HEK293 (cell line): ENCODE measurements at regions not wholly inside any gene's neighbourhood (a gene's known extent, or its start where the extent isn't known, plus 50 kb on each side); places are given as distances from the start of the nearest gene placed in this dataset.

Experiments used
- CTCF ChIA-PET: fragments of 350-600 bp; formaldehyde crosslinking; extraction: SDS; loops from one replicate; lab custom pipeline; 2021; ENCODE audit warnings: antibody characterized with exemption; lab: Yijun Ruan, JAX
- POLR2A ChIA-PET: fragments of 300-600 bp; formaldehyde crosslinking; extraction: SDS; loops from one replicate; lab custom pipeline; 2020; ENCODE audit warnings: antibody characterized with exemption, inconsistent platforms; lab: Yijun Ruan, JAX
- H3K27ac ChIP-seq: fragments of 200-500 bp; sonication (Bioruptor generic); 2 replicates; pipeline ENCODE4 v1.5.1; 2014; ENCODE audit warnings: low read depth, low read length, control low read depth, inconsistent platforms; ENCODE audit errors: extremely low read depth
- H3K36me3 ChIP-seq, 2 experiments: fragments of 200-500 bp in 1 of 2; sonication (Bioruptor generic) in 1 of 2; 1 replicate in 1 of 2; 2 replicates in 1 of 2; pipeline ENCODE4 v1.5.1; 2014 to 2017; ENCODE audit warnings: inconsistent platforms in 2 of 2, low read length in 2 of 2; ENCODE audit not compliant: control insufficient read depth in 2 of 2, insufficient read depth in 1 of 2
- H3K4me1 ChIP-seq: fragments of 200-500 bp; sonication (Bioruptor generic); 2 replicates; pipeline ENCODE4 v1.5.1; 2014; ENCODE audit warnings: mild to moderate bottlenecking, low read length, inconsistent platforms; ENCODE audit not compliant: control insufficient read depth, insufficient read depth
- H3K4me3 ChIP-seq: 2 replicates; pipeline ENCODE4 v1.5.1; 2011; ENCODE audit warnings: low read depth, mild to moderate bottlenecking, control low read depth, low read length, moderate library complexity
- H3K9me3 ChIP-seq: fragments of 200-500 bp; sonication (Bioruptor generic); 2 replicates; pipeline ENCODE4 v1.5.1; 2014; ENCODE audit warnings: low read depth, low read length, inconsistent platforms; ENCODE audit not compliant: control insufficient read depth, insufficient read depth
- HOXD13 ChIP-seq: sonication (generic); formaldehyde crosslinking; IDR thresholded peaks from 2 replicates; pipeline ENCODE4 v1.8.0; 2022; ENCODE audit warnings: missing genetic modification reagents, borderline replicate concordance
- KLF7 ChIP-seq: fragments of 450-650 bp; formaldehyde crosslinking; IDR thresholded peaks from 2 replicates; pipeline ENCODE4 v1.5.1; 2016; ENCODE audit warnings: missing biosample characterization, missing genetic modification characterization, borderline replicate concordance
- TCF7L2 ChIP-seq: IDR thresholded peaks from 2 replicates; pipeline ENCODE4 v1.6.1; 2011; ENCODE audit warnings: low read depth, mild to moderate bottlenecking, inconsistent platforms, low read length, moderate library complexity, borderline replicate concordance
- ZBTB8A ChIP-seq: fragments of 450-650 bp; formaldehyde crosslinking; IDR thresholded peaks from 2 replicates; pipeline ENCODE4 v1.5.1; 2016; ENCODE audit warnings: missing biosample characterization, missing genetic modification characterization
- ZFHX2 ChIP-seq: fragments of 450-650 bp; formaldehyde crosslinking; conservative IDR thresholded peaks from 2 replicates; pipeline ENCODE4 v1.5.1; 2016; ENCODE audit warnings: missing biosample characterization, missing genetic modification characterization
- ZNF133 ChIP-seq: fragments of 450-650 bp; formaldehyde crosslinking; IDR thresholded peaks from 2 replicates; pipeline ENCODE4 v1.5.1; 2016; ENCODE audit warnings: missing biosample characterization, missing genetic modification characterization
- ZNF146 ChIP-seq: fragments of 450-650 bp; formaldehyde crosslinking; IDR thresholded peaks from 2 replicates; pipeline ENCODE4 v1.5.1; 2016; ENCODE audit warnings: missing biosample characterization, missing genetic modification characterization
- ZNF221 ChIP-seq: fragments of 450-650 bp; formaldehyde crosslinking; IDR thresholded peaks from 2 replicates; pipeline ENCODE4 v1.5.1; 2017; ENCODE audit warnings: missing biosample characterization, missing genetic modification characterization, borderline replicate concordance
- ZNF510 ChIP-seq: fragments of 450-650 bp; formaldehyde crosslinking; IDR thresholded peaks from 2 replicates; pipeline ENCODE4 v1.5.1; 2018; ENCODE audit warnings: mild to moderate bottlenecking, missing genetic modification characterization, missing biosample characterization; ENCODE audit not compliant: insufficient replicate concordance
- ZNF544 ChIP-seq: fragments of 450-650 bp; formaldehyde crosslinking; IDR thresholded peaks from 2 replicates; pipeline ENCODE4 v1.5.0; 2017; ENCODE audit warnings: missing biosample characterization, missing genetic modification characterization
- ZNF626 ChIP-seq: fragments of 450-650 bp; sonication (Bioruptor Pico); formaldehyde crosslinking; IDR thresholded peaks from 2 replicates; pipeline ENCODE4 v1.5.1; 2018; ENCODE audit warnings: missing biosample characterization, missing genetic modification characterization, inconsistent platforms
- ZNF654 ChIP-seq: fragments of 450-650 bp; formaldehyde crosslinking; IDR thresholded peaks from 2 replicates; pipeline ENCODE4 v1.5.1; 2016; ENCODE audit warnings: low read depth, missing biosample characterization, missing genetic modification characterization
- ZNF830 ChIP-seq: fragments of 450-650 bp; IDR thresholded peaks from 2 replicates; pipeline ENCODE4 v1.5.0; 2018; ENCODE audit warnings: missing biosample characterization, missing genetic modification characterization, low read depth, mild to moderate bottlenecking, moderate library complexity
- TF ChIP-seq, protein P1 (sequence below): fragments of 450-650 bp; formaldehyde crosslinking; IDR thresholded peaks from 2 replicates; pipeline ENCODE4 v1.5.1; 2017; ENCODE audit warnings: missing biosample characterization, missing genetic modification characterization
- TF ChIP-seq, protein P2 (sequence below): fragments of 450-650 bp; formaldehyde crosslinking; IDR thresholded peaks from 2 replicates; pipeline ENCODE4 v1.5.1; 2016; ENCODE audit warnings: missing biosample characterization, missing genetic modification characterization
- TF ChIP-seq, protein P3 (sequence below): fragments of 450-650 bp; formaldehyde crosslinking; IDR thresholded peaks from 2 replicates; pipeline ENCODE4 v1.5.1; 2016; ENCODE audit warnings: missing biosample characterization, missing genetic modification characterization
- TF ChIP-seq, protein P4 (sequence below): fragments of 450-650 bp; formaldehyde crosslinking; IDR thresholded peaks from 2 replicates; pipeline ENCODE4 v1.5.1; 2016; ENCODE audit warnings: missing biosample characterization, missing genetic modification characterization

DNA sequence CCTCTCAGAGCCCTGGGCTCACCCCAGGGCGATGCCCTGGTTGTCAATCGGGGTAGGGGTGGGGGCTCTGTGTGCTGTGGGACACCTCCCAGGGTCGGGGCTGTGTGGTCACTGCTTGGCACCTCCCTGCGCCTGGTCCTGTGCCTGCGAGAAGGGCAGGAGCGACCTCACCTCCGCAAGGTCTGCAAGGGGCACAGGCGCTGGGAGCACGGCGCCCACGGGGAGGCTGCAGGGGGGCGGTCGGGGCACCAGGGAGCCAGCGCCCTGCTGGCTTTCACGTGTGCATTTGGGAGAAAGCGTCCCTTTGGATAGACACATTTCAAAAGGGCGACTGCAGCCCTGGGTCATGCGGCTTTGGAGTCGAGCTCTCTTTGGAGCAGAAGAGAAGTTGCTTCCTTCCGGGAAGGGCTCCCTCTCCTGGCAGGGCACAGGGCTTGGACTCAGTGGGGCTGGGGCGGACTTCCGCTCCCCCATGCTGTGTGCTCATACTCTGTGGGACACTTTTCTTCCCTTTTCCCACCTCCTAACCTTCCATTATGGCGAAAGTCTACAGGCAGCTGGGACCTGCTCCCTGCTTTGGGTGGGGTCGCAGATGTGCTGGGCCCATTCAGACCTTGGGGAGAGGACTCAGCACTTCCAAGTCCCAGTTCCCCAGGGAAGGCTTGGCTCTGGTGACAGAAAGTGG is 52.9 kb upstream of the SLC28A3 start:
- TF ChIP-seq, protein P1, sequence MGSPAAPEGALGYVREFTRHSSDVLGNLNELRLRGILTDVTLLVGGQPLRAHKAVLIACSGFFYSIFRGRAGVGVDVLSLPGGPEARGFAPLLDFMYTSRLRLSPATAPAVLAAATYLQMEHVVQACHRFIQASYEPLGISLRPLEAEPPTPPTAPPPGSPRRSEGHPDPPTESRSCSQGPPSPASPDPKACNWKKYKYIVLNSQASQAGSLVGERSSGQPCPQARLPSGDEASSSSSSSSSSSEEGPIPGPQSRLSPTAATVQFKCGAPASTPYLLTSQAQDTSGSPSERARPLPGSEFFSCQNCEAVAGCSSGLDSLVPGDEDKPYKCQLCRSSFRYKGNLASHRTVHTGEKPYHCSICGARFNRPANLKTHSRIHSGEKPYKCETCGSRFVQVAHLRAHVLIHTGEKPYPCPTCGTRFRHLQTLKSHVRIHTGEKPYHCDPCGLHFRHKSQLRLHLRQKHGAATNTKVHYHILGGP (tag by site-specific recombination) = no peak
- TF ChIP-seq ZNF221 (no peak), ZNF133 (tag by site-specific recombination) (no peak), ZNF544 (tag by site-specific recombination) (no peak)
- TF ChIP-seq, protein P2, sequence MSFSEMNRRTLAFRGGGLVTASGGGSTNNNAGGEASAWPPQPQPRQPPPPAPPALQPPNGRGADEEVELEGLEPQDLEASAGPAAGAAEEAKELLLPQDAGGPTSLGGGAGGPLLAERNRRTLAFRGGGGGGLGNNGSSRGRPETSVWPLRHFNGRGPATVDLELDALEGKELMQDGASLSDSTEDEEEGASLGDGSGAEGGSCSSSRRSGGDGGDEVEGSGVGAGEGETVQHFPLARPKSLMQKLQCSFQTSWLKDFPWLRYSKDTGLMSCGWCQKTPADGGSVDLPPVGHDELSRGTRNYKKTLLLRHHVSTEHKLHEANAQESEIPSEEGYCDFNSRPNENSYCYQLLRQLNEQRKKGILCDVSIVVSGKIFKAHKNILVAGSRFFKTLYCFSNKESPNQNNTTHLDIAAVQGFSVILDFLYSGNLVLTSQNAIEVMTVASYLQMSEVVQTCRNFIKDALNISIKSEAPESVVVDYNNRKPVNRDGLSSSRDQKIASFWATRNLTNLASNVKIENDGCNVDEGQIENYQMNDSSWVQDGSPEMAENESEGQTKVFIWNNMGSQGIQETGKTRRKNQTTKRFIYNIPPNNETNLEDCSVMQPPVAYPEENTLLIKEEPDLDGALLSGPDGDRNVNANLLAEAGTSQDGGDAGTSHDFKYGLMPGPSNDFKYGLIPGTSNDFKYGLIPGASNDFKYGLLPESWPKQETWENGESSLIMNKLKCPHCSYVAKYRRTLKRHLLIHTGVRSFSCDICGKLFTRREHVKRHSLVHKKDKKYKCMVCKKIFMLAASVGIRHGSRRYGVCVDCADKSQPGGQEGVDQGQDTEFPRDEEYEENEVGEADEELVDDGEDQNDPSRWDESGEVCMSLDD (tag by site-specific recombination) = no peak
- H3K27ac ChIP-seq = no peak overlapping the region
- no peaks in the 10 kb centered on the region for H3K36me3 ChIP-seq
- ChIA-PET POLR2A (no interaction called here), CTCF (interaction anchor here (0.8 to 2.8 kb wide), 3 partner anchors 11 to 1217 kb away, joined by 3 to 9 read pairs (median 6); no protein-coding TSS in a partner anchor)
- no peak overlapping the region for H3K4me3 ChIP-seq
- no peaks in the 10 kb centered on the region for H3K9me3 ChIP-seq
- no peaks in the 10 kb centered on the region for H3K4me1 ChIP-seq

DNA sequence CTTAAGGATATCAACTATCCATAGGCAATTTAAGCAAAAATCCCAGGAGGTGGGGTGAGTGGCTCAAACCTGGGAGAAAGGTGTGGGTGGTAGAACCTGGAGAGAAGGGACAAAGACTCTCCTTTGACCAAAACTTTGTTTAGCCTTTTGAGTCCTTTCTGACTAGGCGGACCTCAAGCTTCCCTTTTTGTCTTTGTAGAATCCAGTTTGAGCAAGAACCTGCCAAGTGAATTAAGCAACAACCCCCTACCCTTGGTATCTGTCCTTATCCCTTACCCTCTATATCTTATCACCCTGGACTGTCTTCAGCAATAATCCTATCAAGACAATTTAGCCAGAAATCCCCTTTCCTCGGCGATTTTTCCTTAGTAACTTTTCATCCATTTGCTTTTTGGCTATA is 53.5 kb upstream of the SLC28A3 start:
- Histone ChIP-seq H3K4me1 (no peaks in the 10 kb centered on the region), H3K9me3 (no peaks in the 10 kb centered on the region), H3K27ac (no peak overlapping the region), H3K36me3 (no peaks in the 10 kb centered on the region), H3K4me3 (no peak overlapping the region)
- CTCF ChIA-PET = interaction anchor here (0.8 to 2.8 kb wide), 4 partner anchors 10 to 1216 kb away, joined by 3 to 9 read pairs (median 4); no protein-coding TSS in a partner anchor
- POLR2A ChIA-PET = no interaction called here
- no peak for TF ChIP-seq ZNF510
- TF ChIP-seq ZBTB8A = no peak
- TF ChIP-seq ZNF146 (tag by site-specific recombination) = no peak
- TF ChIP-seq KLF7 (tag by site-specific recombination) = no peak
- no peak for TF ChIP-seq ZFHX2
- TF ChIP-seq TCF7L2 = no peak
- TF ChIP-seq ZNF830 = no peak

DNA sequence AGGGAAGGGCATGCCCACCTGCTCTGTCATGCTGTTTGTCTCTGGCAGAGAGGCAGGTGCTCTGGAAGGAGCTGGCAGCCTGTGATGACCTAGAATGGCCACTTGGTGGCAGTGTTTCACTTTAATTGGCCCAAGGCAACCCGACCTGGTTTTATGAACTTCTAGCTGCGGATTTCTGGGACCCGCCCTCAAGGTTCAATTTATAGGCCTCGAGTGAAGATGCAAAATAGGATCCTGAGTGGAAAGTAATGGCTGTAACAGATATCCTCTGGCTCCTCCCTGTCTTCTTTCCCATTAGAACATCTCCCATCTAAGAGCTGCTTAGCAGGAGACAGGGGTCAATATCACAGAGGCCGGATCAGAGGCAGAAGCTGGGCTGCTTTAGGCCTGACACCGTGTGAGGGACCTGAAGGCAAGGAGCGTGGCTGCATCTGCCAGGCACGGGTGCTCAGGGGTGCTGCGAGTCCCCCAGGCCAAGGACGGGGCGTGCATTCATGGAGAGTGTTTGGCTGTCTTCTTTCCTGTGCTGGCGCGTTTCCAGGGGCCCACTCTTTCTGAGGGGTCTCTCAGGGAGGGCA is 56.7 kb upstream of the SLC28A3 start:
- Histone ChIP-seq H3K4me3 (no peak overlapping the region), H3K36me3 (no peaks in the 10 kb centered on the region), H3K4me1 (no peaks in the 10 kb centered on the region), H3K9me3 (no peaks in the 10 kb centered on the region), H3K27ac (no peak overlapping the region)
- ChIA-PET POLR2A (interaction anchor here (0.9 kb wide), 1 partner anchor 1213 kb away, joined by 3 read pairs; no protein-coding TSS in a partner anchor), CTCF (interaction anchor here (0.6 to 3.4 kb wide), 43 partner anchors 9 to 1213 kb away, joined by 3 to 13 read pairs (median 4); no protein-coding TSS in a partner anchor)
- TF ChIP-seq, protein P3, sequence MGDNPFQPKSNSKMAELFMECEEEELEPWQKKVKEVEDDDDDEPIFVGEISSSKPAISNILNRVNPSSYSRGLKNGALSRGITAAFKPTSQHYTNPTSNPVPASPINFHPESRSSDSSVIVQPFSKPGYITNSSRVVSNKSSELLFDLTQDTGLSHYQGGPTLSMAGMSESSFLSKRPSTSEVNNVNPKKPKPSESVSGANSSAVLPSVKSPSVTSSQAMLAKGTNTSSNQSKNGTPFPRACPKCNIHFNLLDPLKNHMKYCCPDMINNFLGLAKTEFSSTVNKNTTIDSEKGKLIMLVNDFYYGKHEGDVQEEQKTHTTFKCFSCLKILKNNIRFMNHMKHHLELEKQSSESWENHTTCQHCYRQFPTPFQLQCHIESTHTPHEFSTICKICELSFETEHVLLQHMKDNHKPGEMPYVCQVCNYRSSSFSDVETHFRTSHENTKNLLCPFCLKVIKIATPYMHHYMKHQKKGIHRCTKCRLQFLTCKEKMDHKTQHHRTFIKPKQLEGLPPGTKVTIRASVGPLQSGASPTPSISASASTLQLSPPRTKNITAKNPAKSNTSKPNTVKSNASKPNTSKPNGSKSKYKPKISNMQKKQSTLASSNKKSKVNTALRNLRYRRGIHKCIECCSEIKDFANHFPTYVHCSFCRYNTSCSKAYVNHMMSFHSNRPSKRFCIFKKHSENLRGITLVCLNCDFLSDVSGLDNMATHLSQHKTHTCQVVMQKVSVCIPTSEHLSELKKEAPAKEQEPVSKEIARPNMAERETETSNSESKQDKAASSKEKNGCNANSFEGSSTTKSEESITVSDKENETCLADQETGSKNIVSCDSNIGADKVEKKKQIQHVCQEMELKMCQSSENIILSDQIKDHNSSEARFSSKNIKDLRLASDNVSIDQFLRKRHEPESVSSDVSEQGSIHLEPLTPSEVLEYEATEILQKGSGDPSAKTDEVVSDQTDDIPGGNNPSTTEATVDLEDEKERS (tag by site-specific recombination) = no peak
- TF ChIP-seq ZNF626 (tag by site-specific recombination) = no peak
- TF ChIP-seq HOXD13 (CRISPR knock-in tag) = no peak
- TF ChIP-seq ZNF654 (tag by site-specific recombination) = peak; percentile 87
- TF ChIP-seq, protein P4, sequence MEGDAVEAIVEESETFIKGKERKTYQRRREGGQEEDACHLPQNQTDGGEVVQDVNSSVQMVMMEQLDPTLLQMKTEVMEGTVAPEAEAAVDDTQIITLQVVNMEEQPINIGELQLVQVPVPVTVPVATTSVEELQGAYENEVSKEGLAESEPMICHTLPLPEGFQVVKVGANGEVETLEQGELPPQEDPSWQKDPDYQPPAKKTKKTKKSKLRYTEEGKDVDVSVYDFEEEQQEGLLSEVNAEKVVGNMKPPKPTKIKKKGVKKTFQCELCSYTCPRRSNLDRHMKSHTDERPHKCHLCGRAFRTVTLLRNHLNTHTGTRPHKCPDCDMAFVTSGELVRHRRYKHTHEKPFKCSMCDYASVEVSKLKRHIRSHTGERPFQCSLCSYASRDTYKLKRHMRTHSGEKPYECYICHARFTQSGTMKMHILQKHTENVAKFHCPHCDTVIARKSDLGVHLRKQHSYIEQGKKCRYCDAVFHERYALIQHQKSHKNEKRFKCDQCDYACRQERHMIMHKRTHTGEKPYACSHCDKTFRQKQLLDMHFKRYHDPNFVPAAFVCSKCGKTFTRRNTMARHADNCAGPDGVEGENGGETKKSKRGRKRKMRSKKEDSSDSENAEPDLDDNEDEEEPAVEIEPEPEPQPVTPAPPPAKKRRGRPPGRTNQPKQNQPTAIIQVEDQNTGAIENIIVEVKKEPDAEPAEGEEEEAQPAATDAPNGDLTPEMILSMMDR (tag by site-specific recombination) = 0 out of 2 replicates have a peak, but pooled peaks have one; percentile 15
